Common myeloid progenitor, CD34-positive (primary cell): ENCODE measurements at regions not wholly inside any gene's neighbourhood (a gene's known extent, or its start where the extent isn't known, plus 50 kb on each side); places are given as distances from the start of the nearest gene placed in this dataset.

Experiments
- CTCF ChIA-PET: fragments of 350-600 bp; sonication (Branson Sonifier 250); formaldehyde crosslinking; loops from one replicate; lab custom pipeline; 2021; ENCODE audit warnings: antibody characterized with exemption; lab: Charles Lee
- POLR2A ChIA-PET: fragments of 350-600 bp; sonication (Branson Sonifier 250); formaldehyde crosslinking; loops from one replicate; lab custom pipeline; 2021; ENCODE audit warnings: antibody characterized with exemption; lab: Charles Lee
- DNase-seq, 3 donors: peaks; one replicate each; pipeline versions ENCODE4 v3.0.0 to v3.0.0-alpha.2; 2013
- H3K27ac ChIP-seq, 2 experiments: 1 replicate in 1 of 2; 2 replicates in 1 of 2; pipeline ENCODE4 v1.7.0; 2013; ENCODE audit warnings: inconsistent platforms in 2 of 2, low read length in 2 of 2, mild to moderate bottlenecking in 2 of 2, low read depth in 1 of 2, moderate library complexity in 1 of 2; ENCODE audit not compliant: severe bottlenecking in 2 of 2, insufficient read depth in 1 of 2, poor library complexity in 1 of 2
- H3K27me3 ChIP-seq, 5 experiments: replicated peaks in 2 of 5; 1 replicate in 3 of 5; 2 replicates in 2 of 5; pipeline versions ENCODE4 v1.6.1 to v1.7.0; 2013; ENCODE audit warnings: low read length in 4 of 5, mild to moderate bottlenecking in 2 of 5, moderate library complexity in 2 of 5, inconsistent platforms in 1 of 5; ENCODE audit not compliant: insufficient read depth in 5 of 5, control insufficient read depth in 4 of 5
- H3K36me3 ChIP-seq, 4 experiments: 1 replicate in 2 of 4; 2 replicates in 2 of 4; pipeline versions ENCODE4 v1.6.1 to v1.7.0; 2013; ENCODE audit warnings: low read length in 3 of 4, control low read depth in 1 of 4, mild to moderate bottlenecking in 1 of 4; ENCODE audit not compliant: control insufficient read depth in 4 of 4, insufficient read depth in 4 of 4
- H3K4me1 ChIP-seq, 4 experiments: 1 replicate in 3 of 4; 2 replicates in 1 of 4; pipeline versions ENCODE4 v1.6.1 to v1.7.1; 2013; ENCODE audit warnings: low read length in 3 of 4, mild to moderate bottlenecking in 3 of 4, control low read depth in 1 of 4, inconsistent platforms in 1 of 4, moderate library complexity in 1 of 4; ENCODE audit not compliant: control insufficient read depth in 4 of 4, insufficient read depth in 4 of 4; ENCODE audit errors: control extremely low read depth in 1 of 4
- H3K4me3 ChIP-seq, 7 experiments: 1 replicate in 4 of 7; 2 replicates in 3 of 7; pipeline versions ENCODE4 v1.5.1 to v1.7.0; 2013; ENCODE audit warnings: mild to moderate bottlenecking in 7 of 7, low read length in 6 of 7, moderate library complexity in 6 of 7, inconsistent platforms in 2 of 7, low read depth in 2 of 7, control low read depth in 1 of 7; ENCODE audit not compliant: insufficient read depth in 4 of 7, control insufficient read depth in 1 of 7; ENCODE audit errors: extremely low read depth in 1 of 7
- H3K9me3 ChIP-seq, 5 experiments: 1 replicate in 4 of 5; 2 replicates in 1 of 5; pipeline versions ENCODE4 v1.6.1 to v1.7.1; 2013; ENCODE audit warnings: low read length in 4 of 5, mild to moderate bottlenecking in 2 of 5, inconsistent platforms in 1 of 5, low read depth in 1 of 5, moderate library complexity in 1 of 5; ENCODE audit not compliant: control insufficient read depth in 4 of 5, insufficient read depth in 2 of 5; ENCODE audit errors: control extremely low read depth in 1 of 5
- WGBS: methylation state at CpG from one replicate; pipeline ENCODE4 v1.1.5; 2013; ENCODE audit not compliant: insufficient coverage; 5-methylcytosine and 5-hydroxymethylcytosine counted together

DNA sequence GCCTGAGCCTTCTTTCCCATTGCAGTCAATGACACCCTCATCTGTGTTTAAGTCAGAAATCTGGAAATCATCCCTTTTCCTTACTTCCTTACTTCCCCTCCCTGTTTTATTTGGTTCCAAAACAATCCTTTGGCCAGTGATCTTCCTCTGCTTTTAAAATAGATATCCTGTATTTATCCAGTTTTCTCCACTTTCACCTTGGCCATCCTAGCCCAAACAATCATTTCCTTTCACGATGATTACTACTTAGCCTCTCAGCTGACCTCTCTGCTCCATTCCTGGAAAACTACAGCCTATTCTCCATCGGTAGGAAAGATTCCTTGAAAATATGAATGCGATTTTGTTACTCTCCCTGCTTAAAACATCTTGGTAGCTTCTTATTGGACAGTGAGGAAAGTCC, 565.4 kb downstream of the TLR4 start:
- no peaks in the 10 kb centered on the region for H3K9me3 ChIP-seq
- no peaks in the 10 kb centered on the region for H3K4me1 ChIP-seq
- POLR2A ChIA-PET = no interaction called here
- no peaks in the 10 kb centered on the region for H3K36me3 ChIP-seq
- no peaks in the 10 kb centered on the region for H3K27me3 ChIP-seq
- CTCF ChIA-PET = no interaction called here
- WGBS = 68% methylated on average over 3 of the region's 3 CpGs
- H3K4me3 ChIP-seq = no peak overlapping the region
- DNase-seq = no peak
- H3K27ac ChIP-seq = no peak overlapping the region

GRCh38 chr9:118271331-118271730, 567.1 kb downstream of the TLR4 start:
- Histone ChIP-seq H3K36me3 (no peaks in the 10 kb centered on the region), H3K4me3 (no peak overlapping the region), H3K27ac (no peak overlapping the region), H3K4me1 (no peaks in the 10 kb centered on the region), H3K9me3 (no peaks in the 10 kb centered on the region), H3K27me3 (no peaks in the 10 kb centered on the region)
- 40% methylated on average over 1 of the region's 3 CpGs for WGBS
- DNase-seq = no peak
- ChIA-PET POLR2A (interaction anchor here (0.7 kb wide), 1 partner anchor 711 kb away, joined by 4 read pairs; no protein-coding TSS in a partner anchor), CTCF (no interaction called here)

- no peak overlapping the region for H3K27ac ChIP-seq
- CTCF ChIA-PET = no interaction called here
- POLR2A ChIA-PET = interaction anchor here (0.7 kb wide), 1 partner anchor 711 kb away, joined by 4 read pairs; no protein-coding TSS in a partner anchor
- no peaks in the 10 kb centered on the region for H3K9me3 ChIP-seq
- DNase-seq = no peak
- no peaks in the 10 kb centered on the region for H3K36me3 ChIP-seq
- no peak overlapping the region for H3K4me3 ChIP-seq
- no peaks in the 10 kb centered on the region for H3K27me3 ChIP-seq
- H3K4me1 ChIP-seq = no peaks in the 10 kb centered on the region
- WGBS = 100% methylated on average over 1 of the region's 1 CpG
These were observed 567.7 kb downstream of the TLR4 start for GRCh38 chr9:118271936-118272335.

GRCh38 chr9:118273048-118273447, 568.8 kb downstream of the TLR4 start:
- H3K36me3 ChIP-seq = no peaks in the 10 kb centered on the region
- no peaks in the 10 kb centered on the region for H3K4me1 ChIP-seq
- no peak for DNase-seq
- H3K9me3 ChIP-seq = no peaks in the 10 kb centered on the region
- no peaks in the 10 kb centered on the region for H3K27me3 ChIP-seq
- H3K4me3 ChIP-seq = no peak overlapping the region
- CTCF ChIA-PET = no interaction called here
- POLR2A ChIA-PET = no interaction called here
- H3K27ac ChIP-seq = no peak overlapping the region

- Histone ChIP-seq H3K36me3 (no peaks in the 10 kb centered on the region), H3K9me3 (no peaks in the 10 kb centered on the region), H3K27ac (no peak overlapping the region), H3K4me1 (no peaks in the 10 kb centered on the region), H3K4me3 (no peak overlapping the region), H3K27me3 (no peaks in the 10 kb centered on the region)
- CTCF ChIA-PET = no interaction called here
- WGBS = 82% methylated on average over 5 of the region's 6 CpGs
- no peak for DNase-seq
- POLR2A ChIA-PET = no interaction called here
These were observed 572.6 kb downstream of the TLR4 start for GRCh38 chr9:118276784-118277183.

DNA sequence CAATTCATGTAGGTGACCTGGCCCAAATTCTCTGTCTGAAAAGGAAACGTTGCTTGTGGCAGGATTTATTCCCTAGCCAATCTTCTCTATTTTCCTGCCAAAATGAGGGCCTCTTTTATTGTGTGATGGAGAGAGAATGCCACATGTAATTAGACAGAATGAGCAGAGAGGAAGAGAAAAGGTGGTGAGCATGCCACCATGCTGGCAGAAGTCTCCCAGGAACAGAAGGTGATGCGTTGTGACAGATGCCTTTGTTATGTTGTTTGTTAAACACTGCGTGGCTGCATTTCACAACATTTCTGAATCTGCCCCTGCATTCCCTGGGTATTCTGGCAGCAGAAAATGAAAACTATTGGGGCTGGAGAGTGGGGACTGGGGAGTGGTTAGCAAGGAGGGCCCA, 577.6 kb downstream of the TLR4 start:
- Histone ChIP-seq H3K27ac (no peak overlapping the region), H3K27me3 (no peaks in the 10 kb centered on the region), H3K4me3 (no peak overlapping the region), H3K9me3 (no peaks in the 10 kb centered on the region), H3K36me3 (no peaks in the 10 kb centered on the region), H3K4me1 (no peaks in the 10 kb centered on the region)
- POLR2A ChIA-PET = no interaction called here
- no CpG with 5 or more reads among the region's 3 CpGs for WGBS
- DNase-seq = no peak
- CTCF ChIA-PET = no interaction called here

- no peak overlapping the region for H3K4me3 ChIP-seq
- no peaks in the 10 kb centered on the region for H3K9me3 ChIP-seq
- no peaks in the 10 kb centered on the region for H3K36me3 ChIP-seq
- H3K27ac ChIP-seq = no peak overlapping the region
- ChIA-PET POLR2A (no interaction called here), CTCF (no interaction called here)
- no peak for DNase-seq
- H3K27me3 ChIP-seq = no peaks in the 10 kb centered on the region
- no peaks in the 10 kb centered on the region for H3K4me1 ChIP-seq
These were observed 579.3 kb downstream of the TLR4 start for GRCh38 chr9:118283488-118283887.
